Right lobe of liver (tissue), 4 donors: ENCODE measurements at regions not wholly inside any gene's neighbourhood (a gene's known extent, or its start where the extent isn't known, plus 50 kb on each side); places are given as distances from the start of the nearest gene placed in this dataset.

Experiments
- POLR2A ChIP-seq: fragments of 450-650 bp; IDR thresholded peaks from one replicate; pipeline ENCODE4 v1.6.1; 2017; ENCODE audit warnings: antibody characterized with exemption, mild to moderate bottlenecking
- TF ChIP-seq, protein P1 (sequence below), 4 donors: fragments of 200-600 bp in 3 of 4; fragments of 450-650 bp in 1 of 4; IDR thresholded peaks; one replicate each; pipeline versions ENCODE4 v1.5.1 to v1.8.0; 2016 to 2022; ENCODE audit warnings: antibody characterized with exemption in 4 of 4, mild to moderate bottlenecking in 2 of 4
- donor health status: DM: no; HTN: no; CAD: no.
- donor health status: DM: no; HTN: no; CAD: no.
- donor health status: DM: no; HTN: yes; CAD: no.

- TF ChIP-seq, protein P1, sequence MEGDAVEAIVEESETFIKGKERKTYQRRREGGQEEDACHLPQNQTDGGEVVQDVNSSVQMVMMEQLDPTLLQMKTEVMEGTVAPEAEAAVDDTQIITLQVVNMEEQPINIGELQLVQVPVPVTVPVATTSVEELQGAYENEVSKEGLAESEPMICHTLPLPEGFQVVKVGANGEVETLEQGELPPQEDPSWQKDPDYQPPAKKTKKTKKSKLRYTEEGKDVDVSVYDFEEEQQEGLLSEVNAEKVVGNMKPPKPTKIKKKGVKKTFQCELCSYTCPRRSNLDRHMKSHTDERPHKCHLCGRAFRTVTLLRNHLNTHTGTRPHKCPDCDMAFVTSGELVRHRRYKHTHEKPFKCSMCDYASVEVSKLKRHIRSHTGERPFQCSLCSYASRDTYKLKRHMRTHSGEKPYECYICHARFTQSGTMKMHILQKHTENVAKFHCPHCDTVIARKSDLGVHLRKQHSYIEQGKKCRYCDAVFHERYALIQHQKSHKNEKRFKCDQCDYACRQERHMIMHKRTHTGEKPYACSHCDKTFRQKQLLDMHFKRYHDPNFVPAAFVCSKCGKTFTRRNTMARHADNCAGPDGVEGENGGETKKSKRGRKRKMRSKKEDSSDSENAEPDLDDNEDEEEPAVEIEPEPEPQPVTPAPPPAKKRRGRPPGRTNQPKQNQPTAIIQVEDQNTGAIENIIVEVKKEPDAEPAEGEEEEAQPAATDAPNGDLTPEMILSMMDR (IDR thresholded peaks at IDR 0.05) = no peak
- TF ChIP-seq POLR2A = no peak
These were observed 51.1 kb upstream of the IGSF21 start for GRCh38 chr1:18056545-18056944.
